ENCODE measurements at regions not wholly inside any gene's neighbourhood (a gene's known extent, or its start where the extent isn't known, plus 50 kb on each side); places are given as distances from the start of the nearest gene placed in this dataset.

- no peak for DNase-seq
These were observed 93.8 kb downstream of the GLRX3 start for GRCh38 chr10:130230036-130230435.

- DNase-seq, result no peak
These were observed 94.4 kb downstream of the GLRX3 start for GRCh38 chr10:130230611-130231010.

- no peak for DNase-seq
These were observed 95.1 kb downstream of the GLRX3 start for GRCh38 chr10:130231251-130231741.

GRCh38 chr10:130232166-130233034, 96.2 kb downstream of the GLRX3 start:
- no peak for DNase-seq

- no peak for DNase-seq
These were observed 96.8 kb downstream of the GLRX3 start for GRCh38 chr10:130233035-130233360.

GRCh38 chr10:130233426-130233825, 97.2 kb downstream of the GLRX3 start:
- DNase-seq, result no peak

- DNase-seq, result no peak
These were observed 98.2 kb downstream of the GLRX3 start for GRCh38 chr10:130234171-130234965.

- DNase-seq, result no peak
These were observed 100.5 kb downstream of the GLRX3 start for GRCh38 chr10:130236711-130237110.

GRCh38 chr10:130240409-130240808, 104.2 kb downstream of the GLRX3 start:
- DNase-seq, result no peak

GRCh38 chr10:130242513-130242912, 106.3 kb downstream of the GLRX3 start:
- no peak for DNase-seq

- no peak for DNase-seq
These were observed 106.8 kb downstream of the GLRX3 start for GRCh38 chr10:130243015-130243414.

- no peak for DNase-seq
These were observed 108.1 kb downstream of the GLRX3 start for GRCh38 chr10:130244031-130244927.

GRCh38 chr10:130244928-130245495, 108.8 kb downstream of the GLRX3 start:
- DNase-seq, result no peak

GRCh38 chr10:130246113-130246512, 109.9 kb downstream of the GLRX3 start:
- no peak for DNase-seq

- no peak for DNase-seq
These were observed 113.9 kb downstream of the GLRX3 start for GRCh38 chr10:130250127-130250526.

- DNase-seq, result no peak
These were observed 115.6 kb downstream of the GLRX3 start for GRCh38 chr10:130251766-130252165.

- no peak for DNase-seq
These were observed 118.1 kb downstream of the GLRX3 start for GRCh38 chr10:130254243-130254642.

- DNase-seq, result no peak
These were observed 118.5 kb downstream of the GLRX3 start for GRCh38 chr10:130254662-130255061.

GRCh38 chr10:130255777-130256176, 119.6 kb downstream of the GLRX3 start:
- no peak for DNase-seq

GRCh38 chr10:130257897-130258296, 121.7 kb downstream of the GLRX3 start:
- no peak for DNase-seq

GRCh38 chr10:130259380-130259779, 123.2 kb downstream of the GLRX3 start:
- DNase-seq, result no peak

GRCh38 chr10:130261306-130261705, 125.1 kb downstream of the GLRX3 start:
- DNase-seq, result no peak

GRCh38 chr10:130261766-130262165, 125.6 kb downstream of the GLRX3 start:
- no peak for DNase-seq

Data from activated CD4-positive, alpha-beta T cell treated with anti-CD3 and anti-CD28 coated beads for 1 hour (primary cell).